Mesenchymal stem cell (in vitro differentiated cells and primary cell): ENCODE measurements at regions not wholly inside any gene's neighbourhood (a gene's known extent, or its start where the extent isn't known, plus 50 kb on each side); places are given as distances from the start of the nearest gene placed in this dataset.
A peak's percentile ranks its signal among the peaks of the same experiment; 100 is the strongest.
"Not testable (repeated sequence)": the region's sequence is repeated elsewhere in the genome, so short reads cannot be mapped to it uniquely, and the experiment has no call there.

Source experiments
- DNase-seq: peaks from one replicate; pipeline ENCODE4 v3.0.0-alpha.2; 2013
- H2AFZ ChIP-seq: one replicate; pipeline ENCODE4 v1.6.1; 2013; ENCODE audit warnings: low read depth, mild to moderate bottlenecking, control low read depth, inconsistent platforms, low read length, moderate library complexity
- H2AK5ac ChIP-seq: 2 replicates; pipeline ENCODE4 v1.6.1; 2013; ENCODE audit warnings: low read length, moderate library complexity, mild to moderate bottlenecking, inconsistent platforms; ENCODE audit not compliant: severe bottlenecking
- H2BK120ac ChIP-seq: one replicate; pipeline ENCODE4 v1.6.1; 2013; ENCODE audit warnings: low read depth, mild to moderate bottlenecking, inconsistent platforms, low read length, moderate library complexity
- H2BK12ac ChIP-seq, 2 experiments: one replicate each; pipeline ENCODE4 v1.6.1; 2013; ENCODE audit warnings: inconsistent platforms in 2 of 2, low read length in 2 of 2, mild to moderate bottlenecking in 2 of 2, moderate library complexity in 2 of 2, control low read depth in 1 of 2
- H2BK15ac ChIP-seq: one replicate; pipeline ENCODE4 v1.6.1; 2013; ENCODE audit warnings: mild to moderate bottlenecking, low read depth, inconsistent platforms; ENCODE audit not compliant: poor library complexity, severe bottlenecking
- H2BK5ac ChIP-seq: 2 replicates; pipeline ENCODE4 v1.6.1; 2013; ENCODE audit warnings: low read depth, mild to moderate bottlenecking, low read length, control low read depth, inconsistent platforms; ENCODE audit not compliant: poor library complexity, severe bottlenecking
- H3K14ac ChIP-seq, 2 experiments: one replicate each; pipeline ENCODE4 v1.6.1; 2013; ENCODE audit warnings: inconsistent platforms in 2 of 2, low read length in 2 of 2, control low read depth in 1 of 2, mild to moderate bottlenecking in 1 of 2, moderate library complexity in 1 of 2
- H3K18ac ChIP-seq, 2 experiments: one replicate each; pipeline ENCODE4 v1.6.1; 2013; ENCODE audit warnings: inconsistent platforms in 2 of 2, low read length in 2 of 2, control low read depth in 1 of 2, low read depth in 1 of 2, mild to moderate bottlenecking in 1 of 2
- H3K23ac ChIP-seq, 2 experiments: one replicate each; pipeline ENCODE4 v1.6.1; 2013; ENCODE audit warnings: inconsistent platforms in 2 of 2, low read length in 2 of 2, mild to moderate bottlenecking in 2 of 2, moderate library complexity in 2 of 2, control low read depth in 1 of 2
- H3K27ac ChIP-seq: 2 replicates; pipeline ENCODE4 v1.5.1; 2013; ENCODE audit warnings: mild to moderate bottlenecking, moderate library complexity, low read length, control low read depth, inconsistent platforms; ENCODE audit not compliant: poor library complexity, severe bottlenecking
- H3K27me3 ChIP-seq, 2 experiments: 2 replicates each; pipeline versions ENCODE4 v1.6.1 to v1.7.0; 2013; ENCODE audit warnings: low read length in 2 of 2, mild to moderate bottlenecking in 2 of 2, moderate library complexity in 2 of 2, control low read depth in 1 of 2, inconsistent platforms in 1 of 2; ENCODE audit not compliant: control insufficient read depth in 1 of 2, insufficient read depth in 1 of 2
- H3K36me3 ChIP-seq, 2 experiments: 2 replicates each; pipeline versions ENCODE4 v1.6.1 to v1.7.0; 2013; ENCODE audit warnings: low read length in 2 of 2, control low read depth in 1 of 2, inconsistent platforms in 1 of 2, low read depth in 1 of 2, mild to moderate bottlenecking in 1 of 2; ENCODE audit not compliant: insufficient read depth in 2 of 2, control insufficient read depth in 1 of 2
- H3K4ac ChIP-seq, 2 experiments: one replicate each; pipeline ENCODE4 v1.6.1; 2013; ENCODE audit warnings: inconsistent platforms in 2 of 2, low read length in 2 of 2, mild to moderate bottlenecking in 2 of 2, moderate library complexity in 2 of 2, control low read depth in 1 of 2, low read depth in 1 of 2
- H3K4me1 ChIP-seq: 2 replicates; pipeline ENCODE4 v1.6.1; 2013; ENCODE audit warnings: low read depth, low read length, control low read depth; ENCODE audit not compliant: control insufficient read depth, insufficient read depth
- H3K4me2 ChIP-seq: 2 replicates; pipeline ENCODE4 v1.6.1; 2013; ENCODE audit warnings: low read length, mild to moderate bottlenecking, inconsistent platforms; ENCODE audit not compliant: poor library complexity, severe bottlenecking
- H3K4me3 ChIP-seq, 2 experiments: 2 replicates each; pipeline versions ENCODE4 v1.5.1 to v1.7.0; 2013; ENCODE audit warnings: low read length in 2 of 2, mild to moderate bottlenecking in 2 of 2, control low read depth in 1 of 2, low read depth in 1 of 2; ENCODE audit not compliant: insufficient read depth in 1 of 2
- H3K79me1 ChIP-seq: replicated peaks from 2 replicates; pipeline ENCODE4 v1.6.1; 2013; ENCODE audit warnings: mild to moderate bottlenecking, control low read depth, low read length, inconsistent platforms; ENCODE audit not compliant: poor library complexity, severe bottlenecking
- H3K9ac ChIP-seq: 2 replicates; pipeline ENCODE4 v1.7.0; 2013; ENCODE audit warnings: mild to moderate bottlenecking, low read length, moderate library complexity
- H3K9me3 ChIP-seq: 2 replicates; pipeline ENCODE4 v1.7.0; 2013; ENCODE audit warnings: mild to moderate bottlenecking, low read length; ENCODE audit not compliant: control insufficient read depth
- H4K8ac ChIP-seq: one replicate; pipeline ENCODE4 v1.6.1; 2013; ENCODE audit warnings: inconsistent platforms, mild to moderate bottlenecking, low read length, moderate library complexity
- H4K91ac ChIP-seq: one replicate; pipeline ENCODE4 v1.6.1; 2013; ENCODE audit warnings: mild to moderate bottlenecking, low read length, inconsistent platforms
- WGBS: methylation state at CpG from one replicate; pipeline ENCODE4 v1.1.7; 2013; ENCODE audit warnings: mixed read lengths; 5-methylcytosine and 5-hydroxymethylcytosine counted together

DNA sequence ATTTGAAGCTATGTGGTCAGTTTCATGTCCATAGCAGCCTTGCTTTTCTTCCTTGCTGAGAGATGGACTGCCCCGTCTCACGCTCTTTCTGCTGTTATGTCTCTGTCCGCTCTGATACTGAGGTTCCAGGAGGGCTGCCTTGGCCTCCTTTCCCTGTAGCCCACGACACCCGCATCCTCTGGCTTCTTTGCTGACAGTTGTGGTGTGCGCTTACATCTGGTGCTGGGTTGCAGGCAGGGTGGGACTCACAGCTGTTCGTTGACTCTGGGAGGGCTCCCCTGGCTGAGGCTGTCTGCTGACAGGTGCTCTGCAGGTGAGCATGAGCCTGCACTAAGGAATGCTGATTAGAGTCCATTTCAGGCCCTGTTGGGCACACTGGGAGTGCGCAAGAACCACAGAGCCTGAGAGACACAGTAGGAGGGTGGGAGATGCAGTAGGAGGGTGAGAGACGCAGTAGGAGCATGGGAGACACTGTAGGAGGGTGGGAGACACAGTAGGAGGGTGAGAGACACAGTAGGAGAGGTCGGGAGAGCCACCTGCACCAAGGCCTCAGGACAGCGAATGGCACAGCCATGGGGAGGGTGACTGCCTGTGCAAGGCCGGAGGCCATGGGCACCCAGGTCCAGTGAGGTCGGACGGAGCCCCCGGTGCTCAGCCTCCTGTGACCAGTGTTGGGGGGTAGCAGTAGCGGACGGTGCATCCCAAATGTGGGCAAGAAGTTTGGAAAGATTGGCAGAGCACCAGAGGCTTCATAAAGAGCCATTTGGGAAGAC lies 71.5 kb downstream of the NPIPB11 start:
- H3K79me1 ChIP-seq, H4K91ac ChIP-seq, H3K18ac ChIP-seq, H3K14ac ChIP-seq, H3K23ac ChIP-seq, H3K4me3 ChIP-seq, H2BK5ac ChIP-seq, H2BK120ac ChIP-seq, H4K8ac ChIP-seq, H2BK12ac ChIP-seq, H3K4me1 ChIP-seq, H2AK5ac ChIP-seq, DNase-seq, H2BK15ac ChIP-seq, H3K4ac ChIP-seq, H3K27ac ChIP-seq, H3K4me2 ChIP-seq, H3K9me3 ChIP-seq, H3K36me3 ChIP-seq, H3K9ac ChIP-seq, H2AFZ ChIP-seq, H3K27me3 ChIP-seq: not testable (repeated sequence)
- WGBS = 86% methylated on average over 10 of the region's 17 CpGs

DNA sequence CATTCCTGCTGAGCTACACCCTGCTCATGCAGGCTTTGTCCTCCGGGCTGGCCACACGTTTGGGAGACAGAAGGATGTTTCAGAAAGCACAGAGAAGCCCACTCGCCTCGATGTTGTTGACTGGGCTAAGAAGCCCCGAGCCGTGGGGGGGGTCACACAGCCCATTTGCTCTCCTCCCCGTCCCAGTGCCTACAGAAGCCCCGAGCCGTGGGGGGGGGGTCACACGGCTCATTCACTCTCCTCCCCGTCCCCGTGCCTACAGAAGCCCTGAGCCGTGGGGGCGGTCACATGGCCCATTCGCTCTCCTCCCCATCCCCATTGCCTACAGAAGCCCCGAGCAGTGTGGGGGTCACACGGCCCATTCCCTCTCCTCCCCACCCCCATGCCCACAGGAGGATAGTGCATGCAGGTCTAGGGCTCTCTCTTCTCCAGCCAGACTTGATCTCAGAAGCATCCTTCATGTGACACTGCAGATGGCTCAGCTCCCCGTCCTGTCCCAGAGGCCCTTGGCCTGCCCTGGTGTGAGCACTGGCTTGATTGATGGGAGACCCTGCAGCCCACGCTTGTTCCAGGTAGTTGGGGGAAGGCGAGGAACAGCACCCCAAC lies 72.9 kb downstream of the NPIPB11 start:
- H3K18ac ChIP-seq, H2AK5ac ChIP-seq, H3K36me3 ChIP-seq, H3K9ac ChIP-seq, H3K4me3 ChIP-seq, H3K79me1 ChIP-seq, H3K23ac ChIP-seq, H3K27me3 ChIP-seq, H3K9me3 ChIP-seq, H4K91ac ChIP-seq, H3K27ac ChIP-seq, H2BK5ac ChIP-seq, H2AFZ ChIP-seq, H2BK15ac ChIP-seq, H3K4ac ChIP-seq, DNase-seq, H3K14ac ChIP-seq, H3K4me2 ChIP-seq, H2BK12ac ChIP-seq, H4K8ac ChIP-seq, H2BK120ac ChIP-seq: not testable (repeated sequence)
- peaks cover 12% of the 10 kb centered on the region for H3K4me1 ChIP-seq
- 90% methylated on average over 16 of the region's 20 CpGs for WGBS

GRCh38 chr16:29330623-29331022 lies 75.9 kb downstream of the NPIPB11 start:
- H3K9me3 ChIP-seq, H2AK5ac ChIP-seq, H2BK12ac ChIP-seq, H3K14ac ChIP-seq, H3K9ac ChIP-seq, H3K36me3 ChIP-seq, H3K27ac ChIP-seq, H3K4me3 ChIP-seq, H3K18ac ChIP-seq, DNase-seq, H4K91ac ChIP-seq, H2AFZ ChIP-seq, H2BK15ac ChIP-seq, H3K27me3 ChIP-seq, H2BK5ac ChIP-seq, H3K79me1 ChIP-seq, H3K23ac ChIP-seq, H2BK120ac ChIP-seq, H3K4ac ChIP-seq, H4K8ac ChIP-seq, H3K4me2 ChIP-seq: not testable (repeated sequence)
- peaks cover 16% of the 10 kb centered on the region for H3K4me1 ChIP-seq
- no CpG with 5 or more reads among the region's 5 CpGs for WGBS

DNA sequence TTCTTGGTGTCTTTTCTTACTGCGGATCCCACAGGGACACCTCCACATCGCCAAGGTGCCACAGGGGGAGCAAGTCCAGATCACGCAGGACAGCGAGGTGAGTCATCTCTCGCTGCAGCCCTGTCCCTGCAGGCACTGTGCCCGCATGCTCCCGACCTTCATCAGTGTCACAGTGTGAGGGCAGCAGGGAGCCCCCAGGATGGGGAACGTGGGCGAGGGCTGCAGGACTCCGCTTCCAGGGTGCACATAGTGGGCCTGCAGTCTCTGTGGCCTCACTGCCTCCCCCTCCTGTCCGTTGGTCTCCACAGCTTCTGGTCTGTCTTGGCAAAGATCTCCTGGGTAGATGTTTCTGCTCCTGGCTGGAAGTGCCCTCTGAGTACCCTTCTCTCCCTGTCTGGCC lies 78.0 kb downstream of the NPIPB11 start:
- H3K4me1 ChIP-seq = peaks cover 12% of the 10 kb centered on the region
- H2BK120ac ChIP-seq = peak overlapping the region; percentile 5
- H2BK5ac ChIP-seq, H2AFZ ChIP-seq, H3K79me1 ChIP-seq, H3K27ac ChIP-seq, H3K4me3 ChIP-seq, H3K36me3 ChIP-seq, H3K27me3 ChIP-seq, H3K23ac ChIP-seq, H2AK5ac ChIP-seq, H3K9me3 ChIP-seq, H3K9ac ChIP-seq: not testable (repeated sequence)
- H3K4ac ChIP-seq = peak overlapping the region in 1 of 2 experiments; percentile 51
- H3K4me2 ChIP-seq = peak overlapping the region; percentile 63
- peak overlapping the region; percentile 87 for H4K8ac ChIP-seq
- 64% methylated on average over 10 of the region's 11 CpGs for WGBS
- H2BK15ac ChIP-seq = peak overlapping the region; percentile 28
- peak overlapping the region; percentile 68 for H4K91ac ChIP-seq
- peak overlapping the region in 1 of 2 experiments; percentile 84 for H3K14ac ChIP-seq
- H3K18ac ChIP-seq = peak overlapping the region; percentile 43 to 62
- DNase-seq = peak; percentile 31
- H2BK12ac ChIP-seq = peak overlapping the region in 1 of 2 experiments; percentile 86
